GM19455 (cell line): ENCODE measurements at regions not wholly inside any gene's neighbourhood (a gene's known extent, or its start where the extent isn't known, plus 50 kb on each side); places are given as distances from the start of the nearest gene placed in this dataset.

ENCODE experiments used
- ATAC-seq: cut with Tn5 transposase; IDR thresholded peaks from one replicate; pipeline ENCODE4 v1.9.1; 2021; ENCODE audit not compliant: unreplicated experiment

GRCh38 chr13:44627441-44627840 lies 51.3 kb upstream of the TSC22D1 start:
- no peak for ATAC-seq

DNA sequence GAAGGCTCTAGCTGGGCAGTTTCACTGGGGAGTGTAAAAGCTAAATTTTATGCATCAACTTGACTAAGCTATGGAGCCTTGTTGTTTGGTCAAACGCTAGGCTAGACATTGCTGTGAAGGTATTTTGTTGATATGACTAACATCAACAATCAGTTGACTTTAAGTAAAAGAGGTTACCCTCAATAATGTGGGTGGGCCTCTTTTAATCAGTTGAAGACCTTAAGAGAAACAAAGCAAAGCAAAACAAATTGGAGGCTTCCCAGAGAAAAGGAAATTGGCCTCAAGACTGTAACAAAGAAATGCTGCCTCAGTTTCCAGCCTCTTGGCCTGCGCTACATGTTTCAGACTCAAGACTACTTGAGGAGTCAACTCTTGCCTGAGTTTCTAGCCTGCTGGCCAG lies 50.0 kb upstream of the TSC22D1 start:
- no peak for ATAC-seq
